Right renal cortex interstitium (tissue), 3 donors: ENCODE measurements at regions not wholly inside any gene's neighbourhood (a gene's known extent, or its start where the extent isn't known, plus 50 kb on each side); places are given as distances from the start of the nearest gene placed in this dataset.
"Not testable (repeated sequence)": the region's sequence is repeated elsewhere in the genome, so short reads cannot be mapped to it uniquely, and the experiment has no call there.

Experiments used
- DNase-seq, 3 donors: peaks; one replicate each; pipeline ENCODE4 v3.0.0-alpha.2; 2013; ENCODE audit warnings: low read depth in 3 of 3, low spot score in 2 of 3

DNA sequence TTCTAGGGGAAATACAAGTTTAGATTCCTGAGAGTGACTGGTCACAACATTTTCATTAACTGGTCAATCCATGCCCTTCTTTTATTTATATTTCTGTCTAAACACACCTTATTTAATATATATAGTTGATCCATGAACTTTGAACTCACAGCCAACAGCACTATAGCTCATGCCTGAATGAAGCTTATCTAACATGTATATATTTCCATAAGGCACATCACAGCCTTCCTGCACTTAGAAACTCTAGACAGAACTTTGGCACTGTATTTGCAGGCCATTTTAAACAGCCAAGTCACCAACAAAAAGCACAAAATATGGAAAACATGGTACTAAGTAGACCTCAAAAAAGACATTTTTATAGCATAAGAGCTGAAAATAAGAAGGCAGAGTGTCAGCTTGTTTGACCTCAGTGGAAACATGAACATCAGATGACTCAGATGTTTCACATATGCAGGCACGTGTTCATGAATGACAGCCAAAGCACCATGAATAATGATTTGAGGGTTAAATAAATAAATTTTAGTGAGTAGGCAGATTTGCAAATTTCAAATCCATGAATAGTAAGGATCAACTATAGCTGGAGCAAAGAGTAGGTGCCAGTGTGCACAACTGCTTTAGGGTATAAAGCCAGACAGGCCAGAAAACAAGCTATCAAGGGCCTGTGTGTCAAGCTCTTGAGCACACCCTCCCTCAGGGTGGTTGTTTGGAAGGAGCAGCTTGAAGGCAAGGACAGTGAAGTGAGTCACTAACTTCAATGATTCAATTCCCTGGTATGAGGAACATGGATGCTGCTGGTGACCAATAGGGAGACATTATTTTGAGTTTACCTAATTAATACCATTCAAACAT, 88.9 kb upstream of the NT5E start:
- no peak for DNase-seq

DNA sequence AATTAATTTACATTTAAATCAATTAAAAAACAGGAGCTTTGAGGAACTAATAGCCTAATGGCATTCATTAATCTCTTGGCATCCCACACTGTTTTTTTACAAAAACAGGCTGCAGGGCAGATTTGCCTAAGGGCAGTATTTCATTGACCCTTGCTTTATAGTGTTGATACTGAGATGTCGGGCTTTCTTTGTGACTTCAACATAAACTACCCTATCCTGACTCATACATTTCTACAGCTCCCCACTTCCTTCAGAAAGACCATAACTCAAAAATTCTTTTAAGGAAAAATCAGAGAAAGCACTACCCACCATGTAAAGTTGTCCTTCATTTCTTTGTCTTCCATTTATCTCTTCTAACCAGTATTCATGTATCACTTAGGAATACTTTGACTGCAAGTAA, 92.2 kb upstream of the NT5E start:
- DNase-seq, result no peak

DNA sequence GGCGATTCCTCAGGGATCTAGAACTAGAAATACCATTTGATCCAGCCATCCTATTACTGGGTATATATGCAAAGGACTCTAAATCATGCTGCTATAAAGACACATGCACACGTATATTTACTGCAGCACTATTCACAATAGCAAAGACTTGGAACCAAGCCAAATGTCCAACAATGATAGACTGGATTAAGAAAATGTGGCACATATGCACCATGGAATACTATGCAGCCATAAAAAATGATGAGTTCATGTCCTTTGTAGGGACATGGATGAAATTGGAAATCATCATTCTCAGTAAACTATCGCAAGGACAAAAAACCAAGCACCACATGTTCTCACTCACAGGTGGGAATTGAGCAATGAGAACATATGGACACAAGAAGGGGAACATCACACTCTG, 93.1 kb upstream of the NT5E start:
- DNase-seq, result not testable (repeated sequence)

DNA sequence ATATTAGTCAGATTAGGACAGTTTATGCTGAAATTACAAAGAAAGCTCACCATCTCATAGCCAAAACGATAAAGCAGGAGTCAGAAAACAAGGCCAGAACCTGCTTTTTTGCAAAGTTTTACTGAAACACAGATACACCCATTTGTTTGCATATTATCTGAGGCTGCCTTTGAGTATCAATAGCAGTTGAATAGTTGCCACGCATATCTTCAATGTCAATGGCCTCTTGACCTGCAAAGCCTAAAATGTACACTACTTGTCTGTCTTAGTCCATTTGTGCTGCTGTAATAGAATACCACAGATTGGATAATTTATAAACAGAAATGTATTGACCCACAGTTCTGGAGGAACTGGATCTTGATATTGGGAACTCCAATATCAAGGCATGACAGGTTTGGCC, 94.1 kb upstream of the NT5E start:
- no peak for DNase-seq

DNA sequence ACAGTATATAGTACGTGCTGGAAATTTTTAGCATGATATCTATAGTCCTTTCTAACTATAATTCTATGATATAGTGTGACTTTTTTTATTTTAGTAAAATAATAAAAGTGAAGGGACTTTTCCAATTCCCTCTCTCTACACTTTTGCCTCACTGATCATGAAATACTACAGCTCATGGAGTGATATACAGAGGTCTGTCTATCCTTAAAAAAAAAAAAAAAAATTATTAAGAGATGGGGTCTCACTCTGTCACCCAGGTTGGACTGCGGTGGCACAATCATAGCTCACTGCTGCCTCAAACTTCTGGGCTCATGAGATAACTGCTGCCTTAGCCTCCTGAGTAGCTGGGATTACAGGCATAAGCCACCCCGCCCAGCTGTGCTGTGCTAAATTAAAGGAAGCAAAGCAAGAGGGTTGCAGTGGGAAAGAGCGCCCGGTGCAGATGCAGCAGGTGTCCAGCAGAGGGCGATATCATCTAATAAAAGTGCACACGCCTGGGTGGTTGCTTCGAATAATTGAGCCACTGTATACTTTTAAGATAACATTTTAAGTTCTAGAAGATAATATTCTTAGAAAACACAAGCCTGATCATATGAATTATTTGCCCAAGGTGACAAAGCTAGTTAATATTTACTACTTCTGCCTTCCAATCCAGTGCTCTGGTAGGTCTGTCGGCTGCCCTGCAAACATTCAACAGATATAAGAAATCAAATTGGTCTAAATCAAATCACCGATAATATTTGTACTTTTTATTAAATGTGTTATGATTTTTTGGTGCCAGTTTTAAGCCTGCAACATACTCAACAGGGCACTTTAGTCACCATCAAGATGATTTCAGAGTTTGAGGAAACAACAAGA, 94.9 kb upstream of the NT5E start:
- peak; percentile 8 to 15 (median 9) for DNase-seq

DNA sequence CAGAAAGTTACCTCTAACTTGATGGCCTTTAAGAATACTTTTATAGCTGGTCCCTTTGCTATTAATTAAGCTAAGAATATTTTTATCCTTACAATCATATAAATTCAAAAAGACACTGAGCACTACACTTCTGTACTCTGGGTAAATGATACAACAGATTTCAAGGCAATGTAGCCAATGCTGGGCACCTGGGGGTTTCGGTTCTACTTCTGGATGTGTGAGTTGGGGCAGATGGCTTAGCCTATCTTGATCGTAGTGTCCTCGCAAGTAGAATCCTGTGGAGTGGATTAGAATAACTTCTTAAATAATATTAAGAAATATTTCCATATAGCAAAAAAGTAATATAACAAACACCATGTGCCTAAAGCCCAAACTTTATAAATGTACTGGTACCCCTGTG, 96.9 kb upstream of the NT5E start:
- DNase-seq, result no peak

DNA sequence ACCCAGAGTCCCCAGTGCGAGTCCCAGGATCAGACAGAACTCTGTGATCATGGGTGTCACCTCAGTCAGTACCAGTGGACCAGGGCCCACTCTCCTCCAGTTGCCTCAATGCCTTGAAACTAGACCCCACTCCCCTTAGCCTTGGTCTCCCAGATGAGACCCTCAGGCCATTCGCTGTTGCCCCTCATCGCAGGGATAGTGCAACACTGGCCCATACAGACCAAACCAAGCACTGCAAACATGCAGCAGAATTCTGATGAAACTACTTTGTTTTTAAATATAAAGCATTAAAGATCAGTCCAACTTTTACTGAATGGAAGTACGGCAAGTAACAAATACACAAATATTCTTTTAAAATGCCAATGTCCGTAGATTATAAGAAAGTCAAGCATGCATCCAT, 101.2 kb upstream of the NT5E start:
- DNase-seq, result no peak

DNA sequence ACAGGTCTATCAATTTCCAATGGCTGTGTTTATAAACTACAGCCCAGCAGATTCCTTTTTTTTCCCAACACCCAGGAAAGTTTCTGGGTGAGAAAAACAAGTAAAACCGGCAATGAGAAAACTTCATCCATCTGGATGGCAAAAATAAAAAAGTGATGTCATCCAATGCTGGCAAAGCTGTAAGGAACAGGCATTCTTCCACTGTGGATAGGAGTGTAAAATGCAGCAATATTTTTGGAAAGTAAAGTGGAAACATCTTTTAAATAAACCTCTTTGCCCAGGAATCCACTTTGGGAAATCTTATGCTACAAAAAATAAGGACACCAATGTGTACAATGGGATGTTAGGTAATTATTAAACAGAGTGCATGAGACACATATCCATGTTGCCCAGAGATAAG, 102.1 kb upstream of the NT5E start:
- DNase-seq, result no peak

DNA sequence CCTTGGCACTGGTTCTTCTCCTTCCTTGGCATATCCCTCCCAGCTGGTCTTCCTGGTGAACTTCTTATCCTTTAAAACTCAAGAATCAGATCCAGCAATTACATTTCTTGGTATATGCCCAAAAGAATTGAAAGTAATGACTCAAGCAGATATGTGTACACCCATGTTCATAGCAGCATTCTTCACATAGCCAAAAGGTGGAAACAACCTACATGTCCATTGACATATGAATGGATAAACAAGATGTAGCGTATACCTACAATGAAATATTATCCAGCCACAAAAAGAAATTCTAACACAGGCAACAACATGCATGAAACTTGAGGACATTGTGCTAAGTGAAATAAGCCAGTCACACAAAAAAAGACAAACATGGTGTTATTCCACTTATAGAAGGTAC, 103.7 kb upstream of the NT5E start:
- no peak for DNase-seq

DNA sequence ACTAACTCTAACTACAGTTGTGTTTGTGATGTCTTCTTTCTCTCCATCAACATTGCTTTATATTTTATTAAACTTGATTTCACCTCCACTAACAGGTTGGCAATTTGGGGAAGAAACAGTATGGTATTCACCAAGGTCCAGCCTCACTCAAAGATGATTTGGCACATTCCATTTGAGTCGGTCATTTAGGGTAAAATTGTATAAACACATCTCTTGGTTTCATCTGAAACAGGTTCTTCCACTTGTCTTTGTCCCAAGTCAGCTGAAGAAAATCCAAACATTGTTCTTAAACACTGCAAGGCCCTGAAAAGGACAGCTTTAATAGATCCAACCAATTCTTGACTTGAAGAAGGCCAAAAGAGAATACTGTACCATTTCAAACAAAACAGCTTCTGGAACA, 104.9 kb upstream of the NT5E start:
- DNase-seq, result no peak

DNA sequence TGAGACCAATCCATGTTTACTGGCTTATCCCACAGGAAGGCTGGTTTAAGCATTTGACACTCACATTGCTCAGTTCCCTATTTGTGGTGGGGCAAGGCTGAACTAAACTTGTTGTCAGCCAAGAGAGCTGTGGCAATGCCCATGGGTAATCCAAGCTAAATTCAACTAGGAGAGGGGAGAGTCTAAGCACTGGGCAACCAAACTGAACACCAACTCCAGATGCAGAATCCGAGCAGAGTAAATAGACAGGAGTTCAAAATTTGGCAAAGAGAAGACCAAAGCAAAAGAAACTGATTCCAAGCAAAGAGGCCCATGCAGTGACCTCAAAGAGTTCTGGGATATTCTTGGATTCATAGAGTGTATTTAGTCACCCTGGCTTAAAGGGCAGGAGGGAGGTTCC, 106.5 kb upstream of the NT5E start:
- DNase-seq, result no peak

DNA sequence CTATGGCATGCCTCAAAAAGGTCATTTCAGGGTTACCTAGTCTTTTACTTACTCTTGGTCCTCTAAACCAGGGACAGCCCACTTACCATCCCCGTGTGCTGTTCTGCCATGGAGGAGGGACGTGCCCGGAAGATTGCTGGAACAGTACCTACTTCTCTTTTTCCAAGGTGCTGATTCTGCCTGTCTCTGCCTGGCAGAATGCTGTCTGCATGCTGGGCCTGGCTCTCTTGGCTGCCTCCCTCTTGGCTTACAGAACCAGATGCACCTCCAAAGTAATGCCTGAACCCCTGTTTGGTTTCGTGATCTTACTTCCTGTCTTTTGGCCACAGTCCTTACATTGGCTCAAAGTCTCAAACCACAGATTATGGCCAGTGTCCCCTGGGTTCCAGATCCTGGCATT, 120.7 kb upstream of the NT5E start:
- no peak for DNase-seq

DNA sequence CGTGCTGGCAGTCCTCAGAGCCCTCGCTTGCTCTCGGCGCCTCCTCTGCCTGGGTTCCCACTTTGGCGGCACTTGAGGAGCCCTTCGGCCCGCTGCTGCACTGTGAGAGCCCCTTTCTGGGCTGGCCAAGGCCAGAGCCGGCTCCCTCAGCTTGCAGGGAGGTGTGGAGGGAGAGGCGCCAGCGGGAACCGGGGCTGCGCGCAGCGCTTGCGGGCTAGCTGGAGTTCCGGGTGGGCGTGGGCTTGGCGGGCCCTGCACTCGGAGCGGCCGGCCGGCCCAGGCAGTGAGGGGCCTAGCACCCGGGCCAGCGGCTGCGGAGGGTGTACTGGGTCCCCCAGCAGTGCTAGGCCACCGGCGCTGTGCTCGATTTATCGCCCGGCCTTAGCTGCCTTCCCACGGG, 124.1 kb upstream of the NT5E start:
- DNase-seq, result not testable (repeated sequence)

DNA sequence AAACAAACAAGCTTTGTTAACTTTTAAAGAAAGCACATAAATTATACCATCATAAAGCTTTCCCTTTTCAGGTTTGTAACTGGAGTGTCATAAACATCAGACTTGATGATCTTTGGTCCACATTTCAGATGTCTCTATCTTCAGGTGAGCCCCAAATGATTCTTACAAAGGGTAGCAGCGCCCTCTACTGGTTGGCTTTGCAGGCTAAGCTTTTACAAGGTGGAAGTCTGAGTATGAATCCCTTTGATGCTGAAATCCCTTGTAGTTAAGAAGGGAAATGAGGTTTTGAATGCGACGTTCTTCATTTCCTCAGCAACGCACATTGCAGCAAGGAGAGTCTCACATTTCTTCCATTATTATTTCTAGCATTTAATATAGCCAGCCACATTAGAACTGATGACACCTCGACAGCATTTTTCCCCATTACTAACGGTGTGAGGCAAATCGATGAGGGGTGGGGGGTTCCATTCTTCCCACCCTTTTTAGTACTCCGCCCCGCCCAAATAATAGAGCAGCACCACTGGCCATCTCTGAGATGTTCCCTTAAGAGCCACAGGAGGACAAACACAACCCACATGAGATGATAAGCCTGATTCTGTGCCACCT, 126.3 kb upstream of the NT5E start:
- peak; percentile 40 to 67 (median 42) for DNase-seq

DNA sequence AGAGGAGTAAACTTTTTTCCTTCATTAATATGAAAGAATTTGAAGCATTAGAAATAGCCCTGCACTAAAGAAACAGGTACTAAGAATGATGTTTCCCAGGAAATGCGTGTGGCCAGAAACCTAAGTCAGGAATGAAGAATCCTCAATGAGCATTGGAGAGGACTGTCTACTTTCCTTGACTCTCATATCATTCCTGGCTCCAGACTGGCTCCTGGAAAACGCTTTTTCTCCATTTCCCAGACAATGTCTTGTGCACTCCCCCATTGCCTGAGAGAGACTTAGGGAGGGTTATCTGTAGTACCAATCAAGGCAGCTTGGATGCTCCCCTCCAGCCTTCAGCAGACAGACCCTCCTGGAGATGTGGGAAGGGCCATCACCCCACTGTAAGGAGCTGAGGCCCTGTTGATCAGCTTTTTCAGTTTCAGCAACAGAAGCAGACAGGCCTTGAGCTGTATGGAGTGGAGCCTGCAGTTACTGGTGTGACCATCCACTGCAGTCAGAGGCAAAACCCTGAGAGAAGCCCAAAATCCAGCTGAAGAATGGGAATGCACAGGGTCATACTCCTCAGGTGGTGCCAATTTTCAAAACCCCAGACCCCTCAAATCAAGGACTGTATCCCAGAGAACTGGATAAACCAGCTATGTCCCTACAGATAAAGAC, 127.3 kb upstream of the NT5E start:
- DNase-seq, result no peak

DNA sequence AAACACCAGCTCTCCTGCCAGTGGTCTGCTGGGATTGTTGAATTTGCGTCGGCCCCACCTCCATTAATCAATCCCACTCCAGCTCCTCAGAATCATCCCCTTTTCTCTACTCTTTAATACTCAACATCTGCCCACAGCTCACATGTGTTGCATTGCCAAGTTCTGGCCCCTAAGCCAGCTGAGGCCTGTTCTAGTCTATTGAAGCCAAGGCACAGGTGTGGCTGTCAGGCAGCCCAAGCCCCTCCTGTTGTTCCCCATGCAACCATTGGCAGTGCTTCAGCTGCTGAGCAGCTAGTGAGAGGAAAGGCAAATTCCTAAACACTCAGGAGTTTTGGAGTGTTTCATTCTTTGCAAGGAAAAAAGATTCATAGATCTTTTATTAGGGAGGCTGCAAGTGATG, 128.0 kb upstream of the NT5E start:
- DNase-seq, result no peak

DNA sequence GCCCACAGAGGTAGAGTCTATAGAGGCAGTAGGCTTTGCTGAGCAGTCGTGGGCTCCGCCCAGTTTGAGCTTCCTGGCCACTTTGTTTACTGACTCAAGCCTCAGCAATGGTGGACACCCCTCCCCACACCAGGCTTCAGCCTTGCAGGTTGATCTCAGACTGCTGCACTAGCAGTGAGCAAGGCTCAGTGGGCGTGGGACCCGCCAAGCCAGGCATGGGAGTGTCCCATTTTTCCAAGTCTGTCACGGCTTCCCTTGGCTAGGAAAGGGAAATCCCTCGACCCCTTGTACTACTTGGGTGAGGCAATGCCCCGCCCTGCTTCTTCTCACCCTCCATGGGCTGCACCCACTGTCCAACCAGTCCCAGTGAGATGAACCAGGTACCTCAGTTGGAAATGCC, 135.3 kb upstream of the NT5E start:
- no peak for DNase-seq

DNA sequence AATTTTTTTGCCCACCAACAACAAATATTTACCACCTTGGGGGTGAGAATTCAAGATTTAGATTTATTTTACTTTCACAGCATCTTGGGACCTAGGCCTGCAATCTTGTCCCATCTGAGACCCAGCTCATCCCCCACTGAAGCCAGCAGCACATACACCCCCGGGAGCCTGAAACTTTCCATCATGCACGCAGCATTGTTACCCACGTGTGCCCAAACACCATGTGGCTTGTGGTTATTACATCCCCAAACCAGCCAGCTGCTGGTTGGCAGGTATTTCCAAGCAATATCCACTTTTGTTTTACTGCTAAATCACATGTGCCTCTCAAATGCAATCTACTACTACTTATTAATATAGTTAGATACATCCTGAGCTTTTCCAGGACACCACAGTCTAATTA, 149.3 kb upstream of the NT5E start:
- no peak for DNase-seq

DNA sequence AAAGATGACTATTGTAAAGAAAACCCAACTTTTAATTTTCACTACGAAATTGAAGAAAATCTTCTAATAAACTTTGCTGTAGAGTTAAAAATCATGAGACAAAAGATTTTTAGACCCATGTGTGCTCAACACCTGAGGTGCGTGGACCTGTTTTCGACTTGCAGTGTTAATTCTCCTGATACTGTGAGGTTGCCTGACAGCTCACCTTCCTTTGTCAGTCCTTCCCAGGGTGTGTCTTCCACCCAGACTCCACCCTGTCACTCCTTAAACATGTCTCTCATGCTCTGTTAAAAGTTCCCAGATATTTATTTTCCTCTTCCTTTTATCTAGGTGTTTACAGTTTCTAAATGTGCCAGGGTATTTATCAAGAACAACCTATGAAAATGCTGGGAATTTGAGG, 151.3 kb upstream of the NT5E start:
- no peak for DNase-seq

DNA sequence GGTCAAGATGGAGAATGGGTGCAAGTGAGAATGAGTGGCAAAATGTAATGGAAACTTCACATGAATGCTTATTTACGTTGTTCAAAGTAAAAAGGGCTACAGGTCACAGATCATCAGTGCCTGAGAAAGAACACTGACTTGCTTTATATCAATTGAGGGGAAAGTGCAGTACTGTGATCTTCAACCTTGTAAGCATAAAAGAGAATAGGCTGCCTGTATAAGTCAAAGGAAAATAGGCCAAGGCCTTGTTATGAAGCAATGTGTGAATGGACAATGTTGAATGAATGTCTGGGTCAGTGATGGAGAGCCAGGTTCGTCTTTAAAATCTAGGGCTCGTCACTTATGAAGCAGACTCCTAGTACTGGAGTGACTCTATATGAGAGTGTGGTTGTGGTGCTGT, 158.6 kb upstream of the NT5E start:
- DNase-seq, result no peak

DNA sequence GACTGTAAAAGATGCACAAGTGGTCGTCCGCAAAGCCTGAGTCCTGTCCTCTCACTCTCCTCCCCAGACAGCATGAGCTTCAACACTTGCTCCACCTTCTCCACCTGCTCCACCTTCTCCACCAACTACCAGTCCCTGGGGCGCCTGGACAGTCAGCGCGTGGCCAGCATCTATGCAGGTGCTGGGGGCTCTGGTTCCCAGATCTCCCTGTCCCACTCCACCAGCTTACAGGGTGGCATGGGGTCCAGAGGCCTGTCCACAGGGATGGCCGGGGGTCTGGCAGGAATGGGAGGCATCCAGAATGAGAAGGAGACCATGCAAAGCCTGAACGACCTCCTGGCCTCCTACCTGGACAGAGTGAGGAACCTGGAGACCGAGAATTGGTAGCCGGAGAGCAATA, 162.2 kb upstream of the NT5E start:
- no peak for DNase-seq
